Osteocyte (in vitro differentiated cells): ENCODE measurements at regions not wholly inside any gene's neighbourhood (a gene's known extent, or its start where the extent isn't known, plus 50 kb on each side); places are given as distances from the start of the nearest gene placed in this dataset.

Source experiments
- DNase-seq: peaks from one replicate; pipeline ENCODE4 v3.0.0; 2021; ENCODE audit warnings: mixed read lengths; ENCODE audit not compliant: unreplicated experiment; ENCODE audit errors: extremely low spot score
- H3K27ac Mint-ChIP-seq: one replicate; pipeline ENCODE4 v1.8.0; 2021; ENCODE audit warnings: mild to moderate bottlenecking, mixed read lengths; ENCODE audit not compliant: unreplicated experiment
- H3K27me3 Mint-ChIP-seq: one replicate; pipeline ENCODE4 v1.8.0; 2021; ENCODE audit warnings: mixed read lengths; ENCODE audit not compliant: unreplicated experiment
- H3K36me3 Mint-ChIP-seq: one replicate; pipeline ENCODE4 v1.8.0; 2021; ENCODE audit warnings: mixed read lengths; ENCODE audit not compliant: unreplicated experiment
- H3K4me1 Mint-ChIP-seq: one replicate; pipeline ENCODE4 v1.8.0; 2021; ENCODE audit warnings: mixed read lengths; ENCODE audit not compliant: unreplicated experiment
- H3K4me3 Mint-ChIP-seq: one replicate; pipeline ENCODE4 v1.8.0; 2021; ENCODE audit warnings: mild to moderate bottlenecking, moderate library complexity, mixed read lengths; ENCODE audit not compliant: unreplicated experiment
- H3K9me3 Mint-ChIP-seq: one replicate; pipeline ENCODE4 v1.8.0; 2021; ENCODE audit warnings: mixed read lengths; ENCODE audit not compliant: unreplicated experiment
- CTCF ChIP-seq: fragments of 200-600 bp; sonication (generic); IDR thresholded peaks from 2 replicates; pipeline ENCODE4 v1.5.0; 2021; ENCODE audit warnings: antibody characterized with exemption, mild to moderate bottlenecking, moderate library complexity

DNA sequence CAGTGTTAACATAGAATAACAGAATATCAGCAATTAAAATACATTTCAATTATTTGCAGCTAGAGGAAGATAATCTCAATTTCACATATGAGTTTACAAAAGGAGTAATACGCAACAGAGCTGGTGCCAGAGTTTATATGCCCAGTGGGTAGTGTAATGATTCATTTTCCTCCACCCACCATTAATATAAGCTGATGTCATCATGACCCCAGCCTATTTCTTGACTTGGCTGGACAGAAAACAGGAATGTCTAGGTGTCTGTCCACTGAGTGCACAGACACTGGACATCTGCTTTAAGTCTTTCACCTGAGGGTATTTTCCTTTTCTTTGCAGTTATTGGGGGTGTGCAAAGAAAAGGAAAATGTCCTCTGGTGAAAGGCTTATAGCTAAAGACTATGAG, 335.5 kb downstream of the TBC1D4 start:
- H3K9me3 Mint-ChIP-seq: no peaks in the 10 kb centered on the region
- peaks cover 41% of the 10 kb centered on the region for H3K4me1 Mint-ChIP-seq
- H3K36me3 Mint-ChIP-seq: no peaks in the 10 kb centered on the region
- H3K4me3 Mint-ChIP-seq: no peak overlapping the region
- no peak for TF ChIP-seq CTCF
- DNase-seq: no peak
- H3K27ac Mint-ChIP-seq: peak overlapping the region; percentile 68
- H3K27me3 Mint-ChIP-seq: no peaks in the 10 kb centered on the region

- no peaks in the 10 kb centered on the region for H3K36me3 Mint-ChIP-seq
- H3K4me3 Mint-ChIP-seq: no peak overlapping the region
- no peaks in the 10 kb centered on the region for H3K9me3 Mint-ChIP-seq
- no peak for TF ChIP-seq CTCF
- no peaks in the 10 kb centered on the region for H3K27me3 Mint-ChIP-seq
- H3K4me1 Mint-ChIP-seq: peaks cover 38% of the 10 kb centered on the region
- peak overlapping the region; percentile 68 for H3K27ac Mint-ChIP-seq
- no peak for DNase-seq
Observed at GRCh38 chr13:75145927-75146326, 336.0 kb downstream of the TBC1D4 start.

DNA sequence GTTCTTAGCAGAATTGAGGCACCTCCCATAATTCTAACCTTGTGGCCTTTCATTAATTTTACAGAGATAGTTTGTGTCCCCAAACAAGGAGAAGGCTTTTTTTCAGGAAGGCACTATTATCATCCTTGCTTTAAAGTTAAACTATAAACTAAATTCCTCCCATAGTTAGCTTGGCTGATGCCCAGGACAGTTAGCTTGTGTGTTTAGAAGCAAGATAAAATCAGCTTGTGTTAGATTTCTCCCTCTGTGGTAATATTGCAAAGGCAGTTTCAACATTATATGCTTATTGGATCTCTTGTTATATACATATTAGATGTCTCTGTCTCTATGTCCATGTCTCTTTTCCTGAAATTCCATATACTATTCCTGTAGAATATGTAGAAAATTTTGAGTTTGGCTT, 342.7 kb downstream of the TBC1D4 start:
- H3K27ac Mint-ChIP-seq: peak overlapping the region; percentile 23
- no peaks in the 10 kb centered on the region for H3K27me3 Mint-ChIP-seq
- H3K9me3 Mint-ChIP-seq: peaks cover 20% of the 10 kb centered on the region
- H3K4me1 Mint-ChIP-seq: peaks cover 57% of the 10 kb centered on the region
- peaks cover 6% of the 10 kb centered on the region for H3K36me3 Mint-ChIP-seq
- no peak for DNase-seq
- no peak for TF ChIP-seq CTCF
- H3K4me3 Mint-ChIP-seq: no peak overlapping the region

DNA sequence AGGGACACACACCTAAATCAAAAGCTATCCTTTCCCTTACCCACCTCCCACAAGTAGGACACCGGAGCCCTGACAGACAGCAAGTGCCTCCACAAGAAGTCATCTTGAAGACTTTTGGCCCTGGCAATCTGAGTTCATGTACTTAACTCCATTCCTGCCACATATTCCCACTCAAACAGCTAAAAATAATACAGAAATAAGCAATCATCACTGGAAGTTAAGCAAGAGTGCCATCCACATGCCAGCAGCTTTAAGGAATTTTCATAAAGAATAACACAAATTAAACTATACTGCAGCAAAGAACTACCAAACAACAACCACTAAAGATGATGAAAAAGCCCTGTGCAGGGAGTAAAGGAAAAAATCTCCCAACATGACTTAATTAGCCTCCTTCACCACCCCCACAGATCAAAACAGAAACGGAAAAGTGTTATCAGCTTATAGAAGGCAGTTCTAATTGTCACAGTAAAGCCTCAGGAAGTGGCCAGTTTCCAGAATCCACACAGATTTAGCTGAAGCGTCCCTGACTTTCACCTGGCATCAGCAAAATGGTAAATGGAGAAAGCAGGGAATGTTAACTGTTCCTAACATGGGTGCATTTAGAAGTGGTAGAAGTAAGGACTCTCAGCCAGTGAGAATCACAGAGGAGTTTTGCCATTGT, 343.9 kb downstream of the TBC1D4 start:
- H3K27ac Mint-ChIP-seq: peak overlapping the region; percentile 40
- H3K4me3 Mint-ChIP-seq: no peak overlapping the region
- peaks cover 6% of the 10 kb centered on the region for H3K36me3 Mint-ChIP-seq
- no peak for DNase-seq
- peaks cover 25% of the 10 kb centered on the region for H3K9me3 Mint-ChIP-seq
- H3K4me1 Mint-ChIP-seq: peaks cover 66% of the 10 kb centered on the region
- no peaks in the 10 kb centered on the region for H3K27me3 Mint-ChIP-seq
- no peak for TF ChIP-seq CTCF

GRCh38 chr13:75136151-75136550, 345.8 kb downstream of the TBC1D4 start:
- Mint-ChIP-seq H3K9me3 (peaks cover 25% of the 10 kb centered on the region), H3K27ac (peak overlapping the region; percentile 76), H3K27me3 (no peaks in the 10 kb centered on the region), H3K4me3 (no peak overlapping the region), H3K36me3 (peaks cover 6% of the 10 kb centered on the region), H3K4me1 (peaks cover 69% of the 10 kb centered on the region)
- no peak for DNase-seq
- no peak for TF ChIP-seq CTCF
